ENCODE measurements at regions not wholly inside any gene's neighbourhood (a gene's known extent, or its start where the extent isn't known, plus 50 kb on each side); places are given as distances from the start of the nearest gene placed in this dataset.

DNA sequence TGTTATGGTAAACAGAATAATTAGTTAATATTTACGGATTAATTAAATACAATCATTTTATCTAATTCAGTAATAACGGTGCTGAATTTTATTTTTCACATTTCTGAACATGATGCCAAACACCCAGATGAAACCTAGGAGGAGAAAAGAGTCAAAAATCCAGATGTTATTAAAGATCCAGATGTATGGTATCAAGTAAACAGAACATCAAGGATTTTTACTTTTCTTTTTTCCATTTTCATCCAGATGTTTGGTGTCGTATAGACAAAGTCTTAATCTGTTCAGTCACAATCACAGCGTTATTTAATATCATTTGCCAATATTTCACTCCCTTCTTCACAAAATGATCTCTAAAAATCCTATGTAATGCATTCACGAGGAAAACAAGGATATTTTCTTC, 64.0 kb upstream of the NR2F2 start:
- TF ChIP-seq, protein P1, sequence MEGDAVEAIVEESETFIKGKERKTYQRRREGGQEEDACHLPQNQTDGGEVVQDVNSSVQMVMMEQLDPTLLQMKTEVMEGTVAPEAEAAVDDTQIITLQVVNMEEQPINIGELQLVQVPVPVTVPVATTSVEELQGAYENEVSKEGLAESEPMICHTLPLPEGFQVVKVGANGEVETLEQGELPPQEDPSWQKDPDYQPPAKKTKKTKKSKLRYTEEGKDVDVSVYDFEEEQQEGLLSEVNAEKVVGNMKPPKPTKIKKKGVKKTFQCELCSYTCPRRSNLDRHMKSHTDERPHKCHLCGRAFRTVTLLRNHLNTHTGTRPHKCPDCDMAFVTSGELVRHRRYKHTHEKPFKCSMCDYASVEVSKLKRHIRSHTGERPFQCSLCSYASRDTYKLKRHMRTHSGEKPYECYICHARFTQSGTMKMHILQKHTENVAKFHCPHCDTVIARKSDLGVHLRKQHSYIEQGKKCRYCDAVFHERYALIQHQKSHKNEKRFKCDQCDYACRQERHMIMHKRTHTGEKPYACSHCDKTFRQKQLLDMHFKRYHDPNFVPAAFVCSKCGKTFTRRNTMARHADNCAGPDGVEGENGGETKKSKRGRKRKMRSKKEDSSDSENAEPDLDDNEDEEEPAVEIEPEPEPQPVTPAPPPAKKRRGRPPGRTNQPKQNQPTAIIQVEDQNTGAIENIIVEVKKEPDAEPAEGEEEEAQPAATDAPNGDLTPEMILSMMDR (IDR thresholded peaks at IDR 0.05; ENCODE audit: borderline replicate concordance, extremely low read depth, low read length, poor library complexity, severe bottlenecking), result no peak
- no peak for TF ChIP-seq EZH2 (IDR thresholded peaks at IDR 0.05; ENCODE audit: borderline replicate concordance, low read depth, low read length, severe bottlenecking)
